Astrocyte (in vitro differentiated cells and primary cell): ENCODE measurements at regions not wholly inside any gene's neighbourhood (a gene's known extent, or its start where the extent isn't known, plus 50 kb on each side); places are given as distances from the start of the nearest gene placed in this dataset.

Experiments
- DNase-seq: peaks from one replicate; pipeline ENCODE4 v3.0.0-alpha.2; 2010; ENCODE audit warnings: low read depth
- FAIRE-seq: peaks from 2 replicates; lab custom pipeline; 2011; peaks lifted over from hg19 to GRCh38; lab: Jason Lieb, UNC
- H2AFZ ChIP-seq: 2 replicates; pipeline ENCODE4 v1.6.0; 2012; ENCODE audit warnings: low read depth, low read length, inconsistent platforms
- H3K27ac ChIP-seq: 2 replicates; pipeline ENCODE4 v1.5.1; 2011; ENCODE audit warnings: low read depth, low read length, inconsistent platforms
- H3K27me3 ChIP-seq: 2 replicates; pipeline ENCODE4 v1.6.0; 2011; ENCODE audit warnings: low read length, inconsistent platforms; ENCODE audit not compliant: insufficient read depth
- H3K36me3 ChIP-seq: 2 replicates; pipeline ENCODE4 v1.5.1; 2011; ENCODE audit warnings: low read length, inconsistent platforms; ENCODE audit not compliant: insufficient read depth
- H3K4me1 ChIP-seq: 2 replicates; pipeline ENCODE4 v1.5.1; 2011; ENCODE audit warnings: low read length, inconsistent platforms; ENCODE audit not compliant: insufficient read depth
- H3K4me2 ChIP-seq: 2 replicates; pipeline ENCODE4 v1.6.0; 2012; ENCODE audit warnings: low read length, inconsistent platforms
- H3K4me3 ChIP-seq: 2 replicates; pipeline ENCODE4 v1.5.1; 2011; ENCODE audit warnings: low read depth, mild to moderate bottlenecking, low read length, inconsistent platforms; ENCODE audit not compliant: insufficient read depth
- H3K79me2 ChIP-seq: 2 replicates; pipeline ENCODE4 v1.6.0; 2012; ENCODE audit warnings: mild to moderate bottlenecking, low read length, inconsistent platforms; ENCODE audit not compliant: insufficient read depth
- H3K9ac ChIP-seq: 2 replicates; pipeline ENCODE4 v1.6.0; 2012; ENCODE audit warnings: mild to moderate bottlenecking, low read length, inconsistent platforms
- H3K9me3 ChIP-seq: 2 replicates; pipeline ENCODE4 v1.5.1; 2012; ENCODE audit warnings: low read depth, mild to moderate bottlenecking, low read length, inconsistent platforms; ENCODE audit not compliant: insufficient read depth
- H4K20me1 ChIP-seq: 2 replicates; pipeline ENCODE4 v1.6.0; 2012; ENCODE audit warnings: low read length, inconsistent platforms; ENCODE audit not compliant: insufficient read depth
- H3K27ac Mint-ChIP-seq: one replicate; pipeline ENCODE4 v1.8.0; 2021; ENCODE audit warnings: mild to moderate bottlenecking, mixed read lengths; ENCODE audit not compliant: unreplicated experiment
- H3K27me3 Mint-ChIP-seq: one replicate; pipeline ENCODE4 v1.8.0; 2021; ENCODE audit warnings: low read depth, mixed read lengths; ENCODE audit not compliant: unreplicated experiment
- H3K36me3 Mint-ChIP-seq: one replicate; pipeline ENCODE4 v1.8.0; 2021; ENCODE audit warnings: low read depth, mixed read lengths; ENCODE audit not compliant: unreplicated experiment
- H3K4me1 Mint-ChIP-seq: one replicate; pipeline ENCODE4 v1.8.0; 2021; ENCODE audit warnings: low read depth, mixed read lengths; ENCODE audit not compliant: unreplicated experiment
- H3K4me3 Mint-ChIP-seq: one replicate; pipeline ENCODE4 v1.8.0; 2021; ENCODE audit warnings: mild to moderate bottlenecking, moderate library complexity, mixed read lengths; ENCODE audit not compliant: unreplicated experiment
- H3K9me3 Mint-ChIP-seq: one replicate; pipeline ENCODE4 v1.8.0; 2021; ENCODE audit warnings: mild to moderate bottlenecking, mixed read lengths; ENCODE audit not compliant: unreplicated experiment
- CTCF ChIP-seq: IDR thresholded peaks from 2 replicates; pipeline ENCODE4 v1.5.1; 2011; ENCODE audit warnings: low read depth, mild to moderate bottlenecking, inconsistent platforms, low read length, moderate library complexity; ENCODE audit not compliant: insufficient read depth
- EZH2 ChIP-seq: IDR thresholded peaks from 2 replicates; pipeline ENCODE4 v1.6.1; 2012; ENCODE audit warnings: mild to moderate bottlenecking, low read length, inconsistent platforms; ENCODE audit not compliant: insufficient read depth

DNA sequence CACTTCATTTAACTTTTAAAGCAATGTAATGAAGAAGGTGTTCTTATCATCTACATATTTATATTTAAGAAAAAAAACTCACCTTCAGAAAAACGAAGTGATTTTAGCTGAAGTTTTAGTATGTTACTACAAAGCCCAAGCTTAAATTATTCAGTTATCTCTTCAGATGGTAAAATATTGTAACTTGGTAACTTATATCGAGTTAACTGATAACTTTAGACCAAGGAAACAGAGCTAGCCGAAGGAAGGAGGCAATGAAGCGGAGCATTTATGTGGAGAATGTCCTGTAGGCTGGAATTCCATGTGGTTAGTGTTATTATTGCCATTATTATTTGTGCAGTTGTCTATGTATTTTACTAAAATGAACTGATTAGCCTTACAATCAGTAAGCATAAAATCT, 1102.1 kb upstream of the LCORL start:
- H3K9me3 ChIP-seq, result no peaks in the 10 kb centered on the region
- no peak overlapping the region for H2AFZ ChIP-seq
- no peaks in the 10 kb centered on the region for H3K27me3 ChIP-seq
- TF ChIP-seq CTCF, result no peak
- no peak for TF ChIP-seq EZH2
- no peak for DNase-seq
- Mint-ChIP-seq H3K4me3 (no peak overlapping the region), H3K4me1 (no peaks in the 10 kb centered on the region), H3K27me3 (no peaks in the 10 kb centered on the region), H3K27ac (no peak overlapping the region), H3K36me3 (no peaks in the 10 kb centered on the region), H3K9me3 (peaks cover 2% of the 10 kb centered on the region)
- no peak overlapping the region for H3K9ac ChIP-seq
- H4K20me1 ChIP-seq, result no peaks in the 10 kb centered on the region
- H3K36me3 ChIP-seq, result no peaks in the 10 kb centered on the region
- no peaks in the 10 kb centered on the region for H3K79me2 ChIP-seq
- FAIRE-seq, result no peak
- H3K4me3 ChIP-seq, result no peak overlapping the region
- no peak overlapping the region for H3K4me2 ChIP-seq
- H3K4me1 ChIP-seq, result no peaks in the 10 kb centered on the region
- H3K27ac ChIP-seq, result no peak overlapping the region

- no peak overlapping the region for H3K4me2 ChIP-seq
- no peaks in the 10 kb centered on the region for H3K4me1 ChIP-seq
- no peak for TF ChIP-seq CTCF
- no peak for TF ChIP-seq EZH2
- no peaks in the 10 kb centered on the region for H3K36me3 ChIP-seq
- H3K27me3 ChIP-seq, result no peaks in the 10 kb centered on the region
- FAIRE-seq (no peak), DNase-seq (no peak)
- H2AFZ ChIP-seq, result no peak overlapping the region
- H3K9me3 ChIP-seq, result no peaks in the 10 kb centered on the region
- H3K79me2 ChIP-seq, result no peaks in the 10 kb centered on the region
- no peaks in the 10 kb centered on the region for H3K4me1 Mint-ChIP-seq
- H3K9me3 Mint-ChIP-seq, result no peaks in the 10 kb centered on the region
- no peaks in the 10 kb centered on the region for H3K36me3 Mint-ChIP-seq
- H3K27ac ChIP-seq, result no peak overlapping the region
- no peak overlapping the region for H3K4me3 ChIP-seq
- H4K20me1 ChIP-seq, result no peaks in the 10 kb centered on the region
- no peak overlapping the region for H3K9ac ChIP-seq
- H3K27me3 Mint-ChIP-seq, result no peaks in the 10 kb centered on the region
- no peak overlapping the region for H3K27ac Mint-ChIP-seq
- no peak overlapping the region for H3K4me3 Mint-ChIP-seq
These were observed 1098.5 kb upstream of the LCORL start for GRCh38 chr4:19119904-19120560.

- Histone ChIP-seq H3K4me2 (no peak overlapping the region), H3K79me2 (no peaks in the 10 kb centered on the region), H3K9me3 (no peaks in the 10 kb centered on the region), H3K4me3 (no peak overlapping the region), H3K36me3 (no peaks in the 10 kb centered on the region), H4K20me1 (no peaks in the 10 kb centered on the region), H3K4me1 (no peaks in the 10 kb centered on the region), H3K9ac (no peak overlapping the region), H3K27ac (no peak overlapping the region), H3K27me3 (no peaks in the 10 kb centered on the region), H2AFZ (no peak overlapping the region)
- no peak overlapping the region for H3K4me3 Mint-ChIP-seq
- no peaks in the 10 kb centered on the region for H3K36me3 Mint-ChIP-seq
- FAIRE-seq (no peak), DNase-seq (no peak)
- no peaks in the 10 kb centered on the region for H3K9me3 Mint-ChIP-seq
- no peaks in the 10 kb centered on the region for H3K27me3 Mint-ChIP-seq
- H3K27ac Mint-ChIP-seq, result no peak overlapping the region
- peaks cover 3% of the 10 kb centered on the region for H3K4me1 Mint-ChIP-seq
- TF ChIP-seq CTCF (no peak), EZH2 (no peak)
These were observed 1095.5 kb upstream of the LCORL start for GRCh38 chr4:19117022-19117421.
